ENCODE measurements at regions not wholly inside any gene's neighbourhood (a gene's known extent, or its start where the extent isn't known, plus 50 kb on each side); places are given as distances from the start of the nearest gene placed in this dataset.

GRCh38 chr14:34023824-34024767, 73.2 kb upstream of the EGLN3 start:
- no peak for DNase-seq (ENCODE audit: low read depth in 2 of 2)

GRCh38 chr14:34021096-34021495, 70.2 kb upstream of the EGLN3 start:
- no peak for DNase-seq (ENCODE audit: low read depth in 2 of 2)

GRCh38 chr14:34020014-34020413, 69.1 kb upstream of the EGLN3 start:
- no peak for DNase-seq (ENCODE audit: low read depth in 2 of 2)

GRCh38 chr14:34018564-34019244, 67.8 kb upstream of the EGLN3 start:
- no peak for DNase-seq (ENCODE audit: low read depth in 2 of 2)

- DNase-seq (ENCODE audit: low read depth in 2 of 2) = no peak
Observed at GRCh38 chr14:34018125-34018524, 67.3 kb upstream of the EGLN3 start.

- no peak for DNase-seq (ENCODE audit: low read depth in 2 of 2)
Observed at GRCh38 chr14:34015383-34015782, 64.5 kb upstream of the EGLN3 start.

GRCh38 chr14:34014936-34015335, 64.1 kb upstream of the EGLN3 start:
- no peak for DNase-seq (ENCODE audit: low read depth in 2 of 2)

GRCh38 chr14:34013721-34014060, 62.8 kb upstream of the EGLN3 start:
- DNase-seq (ENCODE audit: low read depth in 2 of 2) = no peak

- no peak for DNase-seq (ENCODE audit: low read depth in 2 of 2)
Observed at GRCh38 chr14:34012978-34013720, 62.3 kb upstream of the EGLN3 start.

- DNase-seq (ENCODE audit: low read depth in 2 of 2) = no peak
Observed at GRCh38 chr14:34012369-34012768, 61.5 kb upstream of the EGLN3 start.

GRCh38 chr14:34009956-34010355, 59.1 kb upstream of the EGLN3 start:
- DNase-seq (ENCODE audit: low read depth in 2 of 2) = no peak

- no peak for DNase-seq (ENCODE audit: low read depth in 2 of 2)
Observed at GRCh38 chr14:34007902-34008301, 57.0 kb upstream of the EGLN3 start.

GRCh38 chr14:34005901-34006300, 55.0 kb upstream of the EGLN3 start:
- no peak for DNase-seq (ENCODE audit: low read depth in 2 of 2)

- no peak for DNase-seq (ENCODE audit: low read depth in 2 of 2)
Observed at GRCh38 chr14:34004881-34005280, 54.0 kb upstream of the EGLN3 start.

- DNase-seq (ENCODE audit: low read depth in 2 of 2) = no peak
Observed at GRCh38 chr14:34003691-34004090, 52.8 kb upstream of the EGLN3 start.

- no peak for DNase-seq (ENCODE audit: low read depth in 2 of 2)
Observed at GRCh38 chr14:34003082-34003668, 52.3 kb upstream of the EGLN3 start.
